Activated T-cell treated with anti-CD3 and anti-CD28 coated beads, Interleukin-2, amount 50 U/mL, for 24 hours (primary cell): ENCODE measurements at regions not wholly inside any gene's neighbourhood (a gene's known extent, or its start where the extent isn't known, plus 50 kb on each side); places are given as distances from the start of the nearest gene placed in this dataset.

Experiments used
- DNase-seq: peaks from one replicate; pipeline ENCODE4 v3.0.0-alpha.2; 2020
- H3K27ac Mint-ChIP-seq: 2 replicates; pipeline ENCODE4 v1.8.0; 2020; ENCODE audit warnings: mild to moderate bottlenecking, mixed read lengths
- H3K27me3 Mint-ChIP-seq: 2 replicates; pipeline ENCODE4 v1.8.0; 2020; ENCODE audit warnings: mixed read lengths
- H3K36me3 Mint-ChIP-seq: 2 replicates; pipeline ENCODE4 v1.8.0; 2020; ENCODE audit warnings: low read depth, mixed read lengths
- H3K4me1 Mint-ChIP-seq: 2 replicates; pipeline ENCODE4 v1.8.0; 2020; ENCODE audit warnings: low read depth, mixed read lengths
- H3K4me3 Mint-ChIP-seq: 2 replicates; pipeline ENCODE4 v1.8.0; 2020; ENCODE audit warnings: mild to moderate bottlenecking, moderate library complexity, mixed read lengths
- H3K9me3 Mint-ChIP-seq: 2 replicates; pipeline ENCODE4 v1.8.0; 2020; ENCODE audit warnings: mixed read lengths

DNA sequence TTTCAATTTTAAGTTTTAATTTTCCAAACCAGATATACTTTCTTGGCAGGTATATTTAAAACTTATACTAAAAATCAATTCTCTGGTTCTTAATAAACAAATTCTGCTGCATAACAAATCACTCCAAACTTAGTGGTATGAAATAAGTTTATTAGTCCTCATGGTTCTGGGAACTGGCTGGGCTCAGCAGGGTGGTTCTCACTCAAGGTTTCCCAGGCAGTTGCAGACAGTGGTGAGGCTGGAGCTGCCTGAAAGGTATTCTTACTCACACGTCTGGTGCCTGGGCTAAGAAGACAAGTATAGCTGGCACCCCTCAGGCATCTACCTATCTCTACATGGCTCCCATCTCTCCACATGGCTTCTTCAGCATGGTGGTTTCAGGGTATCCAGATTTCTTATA, 308.2 kb upstream of the CCDC196 start:
- H3K27me3 Mint-ChIP-seq = peaks cover 9% of the 10 kb centered on the region
- no peaks in the 10 kb centered on the region for H3K36me3 Mint-ChIP-seq
- no peak for DNase-seq
- H3K27ac Mint-ChIP-seq = no peak overlapping the region
- H3K4me3 Mint-ChIP-seq = no peak overlapping the region
- H3K4me1 Mint-ChIP-seq = no peaks in the 10 kb centered on the region
- H3K9me3 Mint-ChIP-seq = no peaks in the 10 kb centered on the region

GRCh38 chr14:66196670-66197069, 289.5 kb upstream of the CCDC196 start:
- no peaks in the 10 kb centered on the region for H3K9me3 Mint-ChIP-seq
- H3K4me1 Mint-ChIP-seq = no peaks in the 10 kb centered on the region
- no peak for DNase-seq
- H3K27me3 Mint-ChIP-seq = peaks cover 26% of the 10 kb centered on the region
- no peak overlapping the region for H3K27ac Mint-ChIP-seq
- no peak overlapping the region for H3K4me3 Mint-ChIP-seq
- no peaks in the 10 kb centered on the region for H3K36me3 Mint-ChIP-seq

DNA sequence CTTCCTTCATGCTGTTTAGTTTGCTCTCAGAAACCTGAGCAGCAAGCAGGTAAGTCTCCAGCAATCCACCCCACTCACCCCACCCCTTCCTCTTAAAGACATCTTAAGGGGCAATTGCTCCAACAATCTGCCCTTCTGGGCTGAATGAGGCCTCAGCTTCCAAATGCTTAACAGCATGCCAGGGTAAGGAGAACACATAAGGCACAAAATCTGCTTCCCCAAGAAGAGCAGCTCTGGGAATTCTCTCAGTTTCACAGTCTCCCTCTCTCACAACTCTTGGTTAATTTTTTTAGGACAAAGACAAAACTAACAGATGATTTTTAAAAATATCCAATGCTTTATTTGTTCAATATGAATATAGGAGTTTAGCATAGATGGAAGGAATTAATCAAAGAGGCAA, 288.9 kb upstream of the CCDC196 start:
- Mint-ChIP-seq H3K36me3 (no peaks in the 10 kb centered on the region), H3K27ac (no peak overlapping the region), H3K27me3 (peaks cover 28% of the 10 kb centered on the region), H3K4me3 (no peak overlapping the region), H3K9me3 (no peaks in the 10 kb centered on the region), H3K4me1 (no peaks in the 10 kb centered on the region)
- DNase-seq = no peak

GRCh38 chr14:66206554-66206953, 279.6 kb upstream of the CCDC196 start:
- Mint-ChIP-seq H3K9me3 (peaks cover 17% of the 10 kb centered on the region), H3K4me3 (no peak overlapping the region)

GRCh38 chr14:66216763-66217162, 269.4 kb upstream of the CCDC196 start:
- no peaks in the 10 kb centered on the region for H3K4me1 Mint-ChIP-seq
- no peak overlapping the region for H3K4me3 Mint-ChIP-seq
- no peaks in the 10 kb centered on the region for H3K36me3 Mint-ChIP-seq
- DNase-seq = no peak
- peaks cover 7% of the 10 kb centered on the region for H3K9me3 Mint-ChIP-seq
- no peak overlapping the region for H3K27ac Mint-ChIP-seq
- peaks cover 3% of the 10 kb centered on the region for H3K27me3 Mint-ChIP-seq

More at GRCh38 chr14:66206554-66206953, 279.6 kb upstream of the CCDC196 start:
- Mint-ChIP-seq H3K4me1 (no peaks in the 10 kb centered on the region), H3K27ac (no peak overlapping the region), H3K36me3 (no peaks in the 10 kb centered on the region), H3K27me3 (peaks cover 7% of the 10 kb centered on the region)
- no peak for DNase-seq

DNA sequence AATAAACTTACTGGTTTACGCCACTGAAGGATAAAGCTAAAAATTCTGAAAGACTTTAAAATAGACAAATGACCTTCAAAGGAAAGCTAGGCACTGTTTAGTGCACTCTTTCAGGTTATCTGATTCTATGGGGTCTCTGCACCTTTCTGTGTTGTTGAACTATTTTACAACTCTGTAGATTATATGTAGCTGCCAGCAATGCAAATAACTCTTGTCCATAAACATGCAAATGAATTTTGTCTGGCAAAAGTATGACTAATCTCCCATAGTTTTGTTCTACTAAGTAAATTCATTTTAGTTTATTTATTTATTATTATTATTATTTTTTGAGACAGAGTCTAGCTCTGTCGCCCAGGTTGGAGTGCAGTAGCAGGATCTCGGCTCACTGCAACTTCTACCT, 266.3 kb upstream of the CCDC196 start:
- no peaks in the 10 kb centered on the region for H3K27me3 Mint-ChIP-seq
- H3K27ac Mint-ChIP-seq = no peak overlapping the region
- no peaks in the 10 kb centered on the region for H3K4me1 Mint-ChIP-seq
- H3K36me3 Mint-ChIP-seq = no peaks in the 10 kb centered on the region
- H3K4me3 Mint-ChIP-seq = no peak overlapping the region
- DNase-seq = no peak
- H3K9me3 Mint-ChIP-seq = peaks cover 7% of the 10 kb centered on the region

DNA sequence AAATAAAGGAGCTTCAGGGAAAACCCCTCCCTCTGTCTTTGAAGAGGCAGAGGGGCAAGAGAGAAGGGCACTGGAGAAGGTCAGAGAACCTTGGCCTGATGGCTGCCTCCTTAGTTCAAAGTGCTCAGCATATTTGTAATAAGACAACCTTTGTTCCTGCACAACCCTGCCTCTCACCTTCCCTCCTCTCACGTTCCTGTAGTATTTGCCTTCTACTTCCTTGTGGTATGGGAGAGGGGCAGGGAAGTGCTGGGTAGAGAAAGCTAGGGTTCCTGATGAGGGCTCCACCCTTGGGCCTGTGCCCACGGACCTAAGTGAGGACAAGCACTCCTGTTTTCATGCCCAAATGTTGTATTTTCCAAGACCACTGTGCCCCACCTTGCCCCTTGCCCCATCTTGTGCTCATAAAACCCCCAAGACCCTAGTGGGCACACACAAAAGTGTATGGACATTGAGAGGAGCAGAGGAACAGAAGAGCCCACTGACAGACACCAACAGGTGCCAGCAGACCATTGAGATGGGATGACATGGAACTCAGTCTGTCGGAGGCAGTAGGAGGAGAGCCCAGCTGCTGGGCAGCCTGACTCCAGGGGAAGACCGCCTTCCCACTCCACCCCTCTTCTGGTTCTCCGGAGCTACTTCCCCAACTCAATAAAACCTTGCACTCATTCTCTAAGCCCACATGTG, 261.5 kb upstream of the CCDC196 start:
- no peaks in the 10 kb centered on the region for H3K27me3 Mint-ChIP-seq
- H3K27ac Mint-ChIP-seq = no peak overlapping the region
- peaks cover 2% of the 10 kb centered on the region for H3K9me3 Mint-ChIP-seq
- H3K4me3 Mint-ChIP-seq = no peak overlapping the region
- H3K36me3 Mint-ChIP-seq = no peaks in the 10 kb centered on the region
- DNase-seq = no peak
- peaks cover 15% of the 10 kb centered on the region for H3K4me1 Mint-ChIP-seq

DNA sequence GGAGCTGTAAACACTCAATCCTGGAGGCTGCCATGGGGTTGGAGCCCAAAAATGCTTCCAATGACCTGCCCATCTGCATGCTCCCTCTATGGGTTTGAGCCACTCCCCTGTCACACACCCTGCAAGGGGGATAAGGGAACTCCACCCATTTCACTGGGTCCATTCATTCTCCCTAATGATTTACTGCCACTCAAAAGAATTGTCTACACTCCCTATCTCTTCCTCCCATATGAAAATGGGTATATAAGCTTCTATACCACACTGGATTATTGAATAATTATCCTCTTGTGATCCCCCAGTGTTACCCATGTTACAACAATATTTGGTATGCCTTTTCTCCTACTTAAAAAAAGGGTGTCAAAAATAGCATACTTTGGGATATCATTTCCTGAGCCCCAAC, 260.8 kb upstream of the CCDC196 start:
- H3K36me3 Mint-ChIP-seq = no peaks in the 10 kb centered on the region
- no peak overlapping the region for H3K27ac Mint-ChIP-seq
- peaks cover 2% of the 10 kb centered on the region for H3K9me3 Mint-ChIP-seq
- no peak overlapping the region for H3K4me3 Mint-ChIP-seq
- H3K4me1 Mint-ChIP-seq = peaks cover 15% of the 10 kb centered on the region
- no peak for DNase-seq
- peaks cover 2% of the 10 kb centered on the region for H3K27me3 Mint-ChIP-seq

DNA sequence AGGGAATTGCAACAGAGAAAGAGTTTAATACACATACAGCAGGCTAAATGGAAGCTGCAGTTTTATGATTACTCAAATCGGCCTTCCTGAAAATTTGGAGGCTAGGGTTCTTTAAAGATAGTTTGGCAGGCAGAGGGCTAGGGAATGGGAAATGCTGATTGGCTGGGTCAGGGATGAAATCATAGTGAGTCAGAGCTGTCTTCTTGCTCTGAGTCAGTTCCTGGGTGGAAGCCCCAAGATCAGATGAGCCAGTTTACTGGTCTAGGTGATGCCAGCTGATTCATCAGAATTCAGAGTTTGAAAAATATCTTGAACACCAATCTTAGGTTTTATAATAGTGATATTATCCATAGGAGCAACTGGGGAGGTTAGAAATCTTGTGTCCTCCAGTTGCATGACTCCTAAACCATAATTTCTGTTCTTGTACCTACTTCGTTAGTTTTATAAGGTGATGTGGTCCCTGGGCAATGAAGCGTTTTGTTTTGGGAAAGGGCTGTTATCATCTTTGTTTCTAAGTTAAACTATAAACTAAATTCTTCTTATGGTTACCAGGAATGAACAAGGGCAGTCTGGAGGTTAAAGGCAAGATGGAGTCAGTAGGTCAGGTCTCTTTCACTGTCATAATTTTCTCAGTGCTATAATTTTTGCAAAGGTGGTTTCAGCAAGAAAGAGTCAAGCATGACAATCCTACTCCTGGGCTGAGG, 257.8 kb upstream of the CCDC196 start:
- Mint-ChIP-seq H3K27ac (no peak overlapping the region), H3K4me1 (peaks cover 15% of the 10 kb centered on the region), H3K27me3 (peaks cover 22% of the 10 kb centered on the region), H3K9me3 (peaks cover 2% of the 10 kb centered on the region), H3K36me3 (no peaks in the 10 kb centered on the region), H3K4me3 (no peak overlapping the region)
- no peak for DNase-seq

GRCh38 chr14:66231820-66232219, 254.4 kb upstream of the CCDC196 start:
- Mint-ChIP-seq H3K27me3 (peaks cover 31% of the 10 kb centered on the region), H3K36me3 (no peaks in the 10 kb centered on the region), H3K9me3 (peaks cover 2% of the 10 kb centered on the region), H3K27ac (no peak overlapping the region), H3K4me3 (no peak overlapping the region), H3K4me1 (peaks cover 15% of the 10 kb centered on the region)
- no peak for DNase-seq

DNA sequence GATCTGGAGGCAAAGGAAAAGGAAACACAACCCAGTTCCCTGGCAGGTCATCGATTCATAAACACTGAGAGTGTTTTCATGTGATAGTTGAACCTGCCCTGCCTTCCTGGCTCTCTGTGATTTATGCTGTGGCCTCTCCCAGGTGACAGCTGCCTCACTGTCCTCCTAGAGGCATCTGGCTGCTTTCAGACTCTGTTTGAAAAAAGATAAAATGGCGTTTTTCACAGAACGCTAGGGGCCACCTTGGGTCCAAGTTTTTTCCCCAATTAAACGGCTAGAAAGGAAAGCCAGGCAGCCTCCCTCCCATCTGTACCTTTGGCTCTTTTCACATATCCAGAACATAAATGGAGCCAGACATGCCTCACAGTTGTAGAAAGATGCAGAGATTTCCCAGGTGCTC, 252.6 kb upstream of the CCDC196 start:
- Mint-ChIP-seq H3K27me3 (peaks cover 36% of the 10 kb centered on the region), H3K27ac (no peak overlapping the region), H3K9me3 (no peaks in the 10 kb centered on the region), H3K36me3 (no peaks in the 10 kb centered on the region), H3K4me3 (no peak overlapping the region), H3K4me1 (peaks cover 4% of the 10 kb centered on the region)
- DNase-seq = no peak

GRCh38 chr14:66234411-66234810, 251.8 kb upstream of the CCDC196 start:
- H3K36me3 Mint-ChIP-seq = no peaks in the 10 kb centered on the region
- no peak for DNase-seq
- peaks cover 36% of the 10 kb centered on the region for H3K27me3 Mint-ChIP-seq
- no peak overlapping the region for H3K4me3 Mint-ChIP-seq
- H3K9me3 Mint-ChIP-seq = no peaks in the 10 kb centered on the region
- no peak overlapping the region for H3K27ac Mint-ChIP-seq
- H3K4me1 Mint-ChIP-seq = no peaks in the 10 kb centered on the region

DNA sequence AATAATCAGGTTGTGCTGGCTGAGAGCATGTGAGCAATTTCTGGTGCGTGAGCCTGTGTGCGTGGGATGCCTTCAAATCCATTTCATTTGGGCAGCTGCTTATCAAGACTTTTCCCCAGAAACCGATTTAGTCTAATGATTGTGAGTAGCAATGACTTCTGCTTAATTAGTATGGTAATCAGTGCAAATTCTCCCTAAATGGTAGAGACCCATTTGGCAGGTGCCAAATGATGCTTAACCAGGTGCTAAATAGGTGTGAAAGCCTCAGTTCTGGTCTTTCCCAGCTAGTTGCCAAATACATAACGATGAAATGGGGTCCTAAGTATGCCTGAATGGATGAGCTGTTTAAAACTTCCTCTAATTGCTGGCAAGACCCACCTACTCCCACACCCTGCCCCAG, 248.4 kb upstream of the CCDC196 start:
- Mint-ChIP-seq H3K36me3 (no peaks in the 10 kb centered on the region), H3K4me1 (no peaks in the 10 kb centered on the region), H3K27me3 (peaks cover 15% of the 10 kb centered on the region), H3K9me3 (no peaks in the 10 kb centered on the region), H3K27ac (no peak overlapping the region), H3K4me3 (no peak overlapping the region)
- DNase-seq = no peak

DNA sequence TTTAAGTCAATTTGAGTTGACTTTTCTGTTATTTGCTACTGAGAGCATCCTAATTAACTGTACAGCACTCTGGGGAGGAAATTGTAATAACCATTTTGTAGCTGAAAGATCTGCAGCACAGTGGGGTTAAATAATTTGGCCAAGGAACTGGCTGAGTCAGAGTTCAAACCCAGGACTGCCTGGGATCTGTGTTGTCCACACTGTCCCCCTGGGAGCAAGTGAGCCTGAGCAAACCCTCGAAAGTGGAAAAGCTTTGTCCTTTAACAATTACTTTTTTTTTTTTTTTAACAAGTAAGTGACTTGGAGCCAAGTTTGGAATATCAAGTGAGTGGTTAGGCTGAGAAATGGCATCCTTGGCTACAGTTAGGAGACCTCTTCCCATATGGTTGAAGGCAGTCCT, 247.2 kb upstream of the CCDC196 start:
- Mint-ChIP-seq H3K9me3 (no peaks in the 10 kb centered on the region), H3K4me1 (no peaks in the 10 kb centered on the region), H3K4me3 (no peak overlapping the region), H3K27ac (no peak overlapping the region), H3K27me3 (peaks cover 11% of the 10 kb centered on the region), H3K36me3 (no peaks in the 10 kb centered on the region)
- no peak for DNase-seq

- H3K27ac Mint-ChIP-seq = no peak overlapping the region
- no peaks in the 10 kb centered on the region for H3K9me3 Mint-ChIP-seq
- H3K4me3 Mint-ChIP-seq = no peak overlapping the region
- H3K36me3 Mint-ChIP-seq = no peaks in the 10 kb centered on the region
- no peak for DNase-seq
- H3K4me1 Mint-ChIP-seq = no peaks in the 10 kb centered on the region
- H3K27me3 Mint-ChIP-seq = peaks cover 9% of the 10 kb centered on the region
Measured at GRCh38 chr14:66239589-66239988, 246.6 kb upstream of the CCDC196 start.
